ENCODE measurements at regions not wholly inside any gene's neighbourhood (a gene's known extent, or its start where the extent isn't known, plus 50 kb on each side); places are given as distances from the start of the nearest gene placed in this dataset.

DNA sequence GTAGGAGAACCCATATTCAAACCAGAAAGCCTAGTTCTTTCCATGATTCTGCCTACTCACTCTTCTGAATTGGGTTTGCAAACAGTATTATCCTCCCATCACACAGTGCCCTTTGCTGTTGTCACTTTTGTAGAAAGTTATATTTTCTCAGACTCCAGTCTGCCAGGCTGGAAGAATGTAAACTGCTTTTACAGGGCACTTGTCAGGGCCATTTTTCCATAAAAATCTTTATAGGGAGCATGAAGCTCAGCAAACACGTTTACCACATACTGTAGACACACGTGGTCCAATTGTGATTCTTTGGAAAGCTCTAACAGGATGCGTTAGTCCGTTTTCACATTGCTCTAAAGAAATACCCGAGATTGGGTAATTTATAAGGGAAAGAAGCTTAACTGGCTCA is 204.0 kb downstream of the KCNN2 start:
- TF ChIP-seq POLR2A (IDR thresholded peaks at IDR 0.05; ENCODE audit: control extremely low read depth in 1 of 2, low read depth in 2 of 2, low read length in 2 of 2), result no peak
- no peak for TF ChIP-seq RAD21 (IDR thresholded peaks at IDR 0.05 in 1 of 2, conservative IDR thresholded peaks at IDR 0.05 in 1 of 2; ENCODE audit: low read depth in 2 of 2, low read length in 2 of 2)
- TF ChIP-seq JUND (IDR thresholded peaks at IDR 0.05; ENCODE audit: low read length), result no peak
- TF ChIP-seq, protein P1, sequence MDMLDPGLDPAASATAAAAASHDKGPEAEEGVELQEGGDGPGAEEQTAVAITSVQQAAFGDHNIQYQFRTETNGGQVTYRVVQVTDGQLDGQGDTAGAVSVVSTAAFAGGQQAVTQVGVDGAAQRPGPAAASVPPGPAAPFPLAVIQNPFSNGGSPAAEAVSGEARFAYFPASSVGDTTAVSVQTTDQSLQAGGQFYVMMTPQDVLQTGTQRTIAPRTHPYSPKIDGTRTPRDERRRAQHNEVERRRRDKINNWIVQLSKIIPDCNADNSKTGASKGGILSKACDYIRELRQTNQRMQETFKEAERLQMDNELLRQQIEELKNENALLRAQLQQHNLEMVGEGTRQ (IDR thresholded peaks at IDR 0.05; ENCODE audit: low read length), result no peak
- TF ChIP-seq, protein P2, sequence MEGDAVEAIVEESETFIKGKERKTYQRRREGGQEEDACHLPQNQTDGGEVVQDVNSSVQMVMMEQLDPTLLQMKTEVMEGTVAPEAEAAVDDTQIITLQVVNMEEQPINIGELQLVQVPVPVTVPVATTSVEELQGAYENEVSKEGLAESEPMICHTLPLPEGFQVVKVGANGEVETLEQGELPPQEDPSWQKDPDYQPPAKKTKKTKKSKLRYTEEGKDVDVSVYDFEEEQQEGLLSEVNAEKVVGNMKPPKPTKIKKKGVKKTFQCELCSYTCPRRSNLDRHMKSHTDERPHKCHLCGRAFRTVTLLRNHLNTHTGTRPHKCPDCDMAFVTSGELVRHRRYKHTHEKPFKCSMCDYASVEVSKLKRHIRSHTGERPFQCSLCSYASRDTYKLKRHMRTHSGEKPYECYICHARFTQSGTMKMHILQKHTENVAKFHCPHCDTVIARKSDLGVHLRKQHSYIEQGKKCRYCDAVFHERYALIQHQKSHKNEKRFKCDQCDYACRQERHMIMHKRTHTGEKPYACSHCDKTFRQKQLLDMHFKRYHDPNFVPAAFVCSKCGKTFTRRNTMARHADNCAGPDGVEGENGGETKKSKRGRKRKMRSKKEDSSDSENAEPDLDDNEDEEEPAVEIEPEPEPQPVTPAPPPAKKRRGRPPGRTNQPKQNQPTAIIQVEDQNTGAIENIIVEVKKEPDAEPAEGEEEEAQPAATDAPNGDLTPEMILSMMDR (IDR thresholded peaks at IDR 0.05; ENCODE audit: control extremely low read depth in 1 of 3, insufficient read depth in 1 of 3, low read depth in 1 of 3, low read length in 3 of 3), result no peak
- TF ChIP-seq SIN3A (conservative IDR thresholded peaks at IDR 0.05 in 1 of 2, IDR thresholded peaks at IDR 0.05 in 1 of 2; ENCODE audit: low read depth in 1 of 2, low read length in 2 of 2), result no peak
- TF ChIP-seq, protein P3, sequence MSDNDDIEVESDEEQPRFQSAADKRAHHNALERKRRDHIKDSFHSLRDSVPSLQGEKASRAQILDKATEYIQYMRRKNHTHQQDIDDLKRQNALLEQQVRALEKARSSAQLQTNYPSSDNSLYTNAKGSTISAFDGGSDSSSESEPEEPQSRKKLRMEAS (IDR thresholded peaks at IDR 0.05), result no peak
- no peak for TF ChIP-seq NRF1 (IDR thresholded peaks at IDR 0.05; ENCODE audit: low read depth, low read length)
- no peak for TF ChIP-seq CHD2 (IDR thresholded peaks at IDR 0.05; ENCODE audit: low read length)
- no peak for TF ChIP-seq EZH2 (IDR thresholded peaks at IDR 0.05; ENCODE audit: low read depth, low read length, severe bottlenecking)

Measured in H1 (cell line).